Breast epithelium (tissue), 4 donors: ENCODE measurements at regions not wholly inside any gene's neighbourhood (a gene's known extent, or its start where the extent isn't known, plus 50 kb on each side); places are given as distances from the start of the nearest gene placed in this dataset.

Experiments used
- DNase-seq, 2 donors: peaks; one replicate each; pipeline ENCODE4 v3.0.0-alpha.2; 2019; ENCODE audit warnings: low spot score in 2 of 2
- H3K27ac ChIP-seq, 2 donors: fragments of 200-600 bp; sonication (generic) in 1 of 2; one replicate each; pipeline ENCODE4 v1.5.1; 2016 to 2019; ENCODE audit warnings: mild to moderate bottlenecking in 1 of 2
- H3K27me3 ChIP-seq, 2 donors: fragments of 200-600 bp; sonication (generic) in 1 of 2; one replicate each; pipeline versions ENCODE4 v1.5.1 to v1.6.0; 2017 to 2019; ENCODE audit warnings: control low read depth in 1 of 2, mild to moderate bottlenecking in 1 of 2
- H3K36me3 ChIP-seq: fragments of 200-600 bp; one replicate; pipeline ENCODE4 v1.5.1; 2019
- H3K4me1 ChIP-seq, 2 donors: fragments of 200-600 bp; sonication (generic); one replicate each; pipeline ENCODE4 v1.5.1; 2016 to 2019; ENCODE audit warnings: control low read depth in 1 of 2
- H3K4me3 ChIP-seq, 3 donors: fragments of 200-600 bp; sonication (generic); 1 replicate in 2 of 3; 2 replicates in 1 of 3; pipeline ENCODE4 v1.5.1; 2016 to 2019; ENCODE audit warnings: mild to moderate bottlenecking in 3 of 3, moderate library complexity in 2 of 3
- H3K9me3 ChIP-seq, 2 donors: fragments of 200-600 bp; sonication (generic) in 1 of 2; one replicate each; pipeline ENCODE4 v1.5.1; 2016 to 2019; ENCODE audit warnings: control low read depth in 1 of 2
- POLR2A ChIP-seq: fragments of 450-650 bp; IDR thresholded peaks from one replicate; pipeline ENCODE4 v1.6.1; 2016; ENCODE audit warnings: antibody characterized with exemption, mild to moderate bottlenecking, moderate library complexity
- POLR2AphosphoS5 ChIP-seq, 3 donors: sonication (generic); formaldehyde crosslinking; IDR thresholded peaks; one replicate each; pipeline ENCODE4 v1.6.1; 2017; ENCODE audit warnings: antibody characterized with exemption in 3 of 3
- intact Hi-C: fragments of 100-400 bp; cut with DNase I; formaldehyde crosslinking; loops from one replicate; pipeline ENCODE4 v1.15.1; 2023; ENCODE audit warnings: low total_unique reads
- TF ChIP-seq, protein P1 (sequence below), 3 donors: fragments of 450-650 bp; IDR thresholded peaks; one replicate each; pipeline ENCODE4 v1.5.1; 2016 to 2017; ENCODE audit warnings: antibody characterized with exemption in 3 of 3, mild to moderate bottlenecking in 3 of 3, moderate library complexity in 3 of 3

DNA sequence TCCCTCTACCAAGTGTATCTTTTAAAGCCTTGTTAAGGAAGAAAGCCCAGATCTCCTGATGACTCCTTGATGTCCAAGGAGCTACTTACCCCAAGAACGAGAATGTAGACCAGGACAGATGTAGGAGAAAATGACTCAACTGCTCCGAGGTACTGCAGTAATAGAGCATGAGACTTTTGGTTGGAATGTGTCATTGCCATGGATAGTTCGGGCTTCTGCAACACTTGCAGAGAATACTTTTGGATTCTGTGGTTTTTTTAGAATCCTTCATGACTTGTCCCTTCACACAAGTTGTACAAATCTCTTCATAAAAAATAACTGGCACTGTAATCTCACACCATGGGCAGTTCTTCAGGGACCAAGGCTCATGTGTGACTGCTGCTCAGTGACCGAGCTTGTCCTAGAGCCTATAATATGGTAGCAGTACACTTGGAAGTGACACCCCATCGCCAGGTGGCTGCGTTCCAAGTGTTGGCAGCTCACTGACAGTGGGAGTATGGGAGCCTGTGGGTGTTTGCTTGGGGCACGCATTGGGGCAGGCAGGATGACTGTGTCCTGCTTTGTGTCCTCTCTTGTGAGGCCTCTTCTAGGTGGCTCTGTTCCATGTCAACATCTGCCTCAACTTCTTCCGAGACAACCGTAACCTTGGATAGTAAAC lies 87.9 kb upstream of the WDR1 start:
- Histone ChIP-seq H3K36me3 (no peaks in the 10 kb centered on the region), H3K4me1 (no peaks in the 10 kb centered on the region), H3K27me3 (no peaks in the 10 kb centered on the region), H3K9me3 (no peaks in the 10 kb centered on the region), H3K27ac (no peak overlapping the region), H3K4me3 (no peak overlapping the region)
- intact Hi-C loops, result no loop called here
- no peak for TF ChIP-seq POLR2A
- no peak for TF ChIP-seq POLR2AphosphoS5 (IDR thresholded peaks at IDR 0.05)
- TF ChIP-seq, protein P1, sequence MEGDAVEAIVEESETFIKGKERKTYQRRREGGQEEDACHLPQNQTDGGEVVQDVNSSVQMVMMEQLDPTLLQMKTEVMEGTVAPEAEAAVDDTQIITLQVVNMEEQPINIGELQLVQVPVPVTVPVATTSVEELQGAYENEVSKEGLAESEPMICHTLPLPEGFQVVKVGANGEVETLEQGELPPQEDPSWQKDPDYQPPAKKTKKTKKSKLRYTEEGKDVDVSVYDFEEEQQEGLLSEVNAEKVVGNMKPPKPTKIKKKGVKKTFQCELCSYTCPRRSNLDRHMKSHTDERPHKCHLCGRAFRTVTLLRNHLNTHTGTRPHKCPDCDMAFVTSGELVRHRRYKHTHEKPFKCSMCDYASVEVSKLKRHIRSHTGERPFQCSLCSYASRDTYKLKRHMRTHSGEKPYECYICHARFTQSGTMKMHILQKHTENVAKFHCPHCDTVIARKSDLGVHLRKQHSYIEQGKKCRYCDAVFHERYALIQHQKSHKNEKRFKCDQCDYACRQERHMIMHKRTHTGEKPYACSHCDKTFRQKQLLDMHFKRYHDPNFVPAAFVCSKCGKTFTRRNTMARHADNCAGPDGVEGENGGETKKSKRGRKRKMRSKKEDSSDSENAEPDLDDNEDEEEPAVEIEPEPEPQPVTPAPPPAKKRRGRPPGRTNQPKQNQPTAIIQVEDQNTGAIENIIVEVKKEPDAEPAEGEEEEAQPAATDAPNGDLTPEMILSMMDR (IDR thresholded peaks at IDR 0.05), result no peak
- no peak for DNase-seq

- Histone ChIP-seq H3K27me3 (no peaks in the 10 kb centered on the region), H3K9me3 (no peaks in the 10 kb centered on the region), H3K4me1 (no peaks in the 10 kb centered on the region), H3K27ac (no peak overlapping the region), H3K36me3 (no peaks in the 10 kb centered on the region), H3K4me3 (no peak overlapping the region)
- intact Hi-C loops, result no loop called here
- TF ChIP-seq, protein P1 (IDR thresholded peaks at IDR 0.05), result no peak
- TF ChIP-seq POLR2A, result no peak
- no peak for TF ChIP-seq POLR2AphosphoS5 (IDR thresholded peaks at IDR 0.05)
- no peak for DNase-seq
Measured at GRCh38 chr4:10203851-10204250, 87.3 kb upstream of the WDR1 start.

- no peak overlapping the region for H3K4me3 ChIP-seq
- DNase-seq, result no peak
- H3K36me3 ChIP-seq, result no peaks in the 10 kb centered on the region
- no peaks in the 10 kb centered on the region for H3K9me3 ChIP-seq
- no peak overlapping the region for H3K27ac ChIP-seq
- TF ChIP-seq POLR2A (no peak), POLR2AphosphoS5 (IDR thresholded peaks at IDR 0.05) (no peak)
- TF ChIP-seq, protein P1 (IDR thresholded peaks at IDR 0.05), result no peak
- intact Hi-C loops, result no loop called here
- H3K4me1 ChIP-seq, result no peaks in the 10 kb centered on the region
- no peaks in the 10 kb centered on the region for H3K27me3 ChIP-seq
Measured at GRCh38 chr4:10201381-10202223, 85.0 kb upstream of the WDR1 start.

DNA sequence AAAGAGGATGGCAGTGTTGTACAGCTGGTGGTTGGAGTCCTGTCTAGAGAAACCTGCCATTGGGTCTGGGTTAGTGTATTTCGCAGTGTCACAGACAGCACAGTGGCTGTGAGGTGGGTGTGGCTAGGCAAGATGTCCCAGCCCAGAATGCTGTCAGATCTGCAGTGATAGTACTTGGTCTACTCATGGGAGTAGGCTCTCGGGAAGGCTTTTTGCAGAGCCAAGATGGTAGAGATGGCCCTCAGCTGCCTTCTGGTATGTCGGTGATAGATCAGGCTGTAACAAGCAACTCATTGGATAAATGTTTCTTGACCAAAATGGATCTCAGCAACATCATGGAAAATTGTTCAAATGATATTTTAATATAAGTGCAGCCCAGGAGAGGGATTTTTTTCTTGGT lies 84.3 kb upstream of the WDR1 start:
- no peaks in the 10 kb centered on the region for H3K9me3 ChIP-seq
- H3K36me3 ChIP-seq, result no peaks in the 10 kb centered on the region
- DNase-seq, result no peak
- no peaks in the 10 kb centered on the region for H3K27me3 ChIP-seq
- no peak overlapping the region for H3K27ac ChIP-seq
- TF ChIP-seq POLR2AphosphoS5 (IDR thresholded peaks at IDR 0.05), result no peak
- TF ChIP-seq, protein P1 (IDR thresholded peaks at IDR 0.05), result no peak
- no peak for TF ChIP-seq POLR2A
- no peak overlapping the region for H3K4me3 ChIP-seq
- no peaks in the 10 kb centered on the region for H3K4me1 ChIP-seq
- intact Hi-C loops, result no loop called here

GRCh38 chr4:10198365-10198764 lies 81.8 kb upstream of the WDR1 start:
- H3K27me3 ChIP-seq, result no peaks in the 10 kb centered on the region
- H3K9me3 ChIP-seq, result no peaks in the 10 kb centered on the region
- no peaks in the 10 kb centered on the region for H3K4me1 ChIP-seq
- no peaks in the 10 kb centered on the region for H3K36me3 ChIP-seq
- H3K27ac ChIP-seq, result no peak overlapping the region
- TF ChIP-seq, protein P1 (IDR thresholded peaks at IDR 0.05), result no peak
- TF ChIP-seq POLR2AphosphoS5 (IDR thresholded peaks at IDR 0.05) (no peak), POLR2A (no peak)
- intact Hi-C loops, result no loop called here
- DNase-seq, result no peak
- no peak overlapping the region for H3K4me3 ChIP-seq
